CD8-positive, alpha-beta memory T cell (primary cell): ENCODE measurements at regions not wholly inside any gene's neighbourhood (a gene's known extent, or its start where the extent isn't known, plus 50 kb on each side); places are given as distances from the start of the nearest gene placed in this dataset.

Experiments used
- CTCF ChIA-PET: fragments of 350-600 bp; sonication (Branson Sonifier 250); formaldehyde crosslinking; loops from one replicate; lab custom pipeline; 2021; ENCODE audit warnings: antibody characterized with exemption; lab: Charles Lee
- POLR2A ChIA-PET: fragments of 350-600 bp; sonication (Branson Sonifier 250); formaldehyde crosslinking; loops from one replicate; lab custom pipeline; 2021; ENCODE audit warnings: antibody characterized with exemption; lab: Charles Lee
- DNase-seq, 5 donors: peaks; one replicate each; pipeline versions ENCODE4 v3.0.0 to v3.0.0-alpha.2; 2020 to 2022; ENCODE audit warnings: mixed read lengths in 1 of 5
- H3K27ac ChIP-seq: one replicate; pipeline ENCODE4 v1.7.0; 2013; ENCODE audit warnings: low read depth, mild to moderate bottlenecking, low read length, moderate library complexity
- H3K27me3 ChIP-seq: 2 replicates; pipeline ENCODE4 v1.7.0; 2013; ENCODE audit warnings: low read length, mild to moderate bottlenecking; ENCODE audit not compliant: insufficient read depth, poor library complexity, severe bottlenecking
- H3K36me3 ChIP-seq: 2 replicates; pipeline ENCODE4 v1.7.0; 2013; ENCODE audit warnings: mild to moderate bottlenecking, low read length, moderate library complexity; ENCODE audit not compliant: insufficient read depth
- H3K4me1 ChIP-seq: 2 replicates; pipeline ENCODE4 v1.7.0; 2013; ENCODE audit warnings: mild to moderate bottlenecking, low read length, moderate library complexity; ENCODE audit not compliant: insufficient read depth
- H3K4me3 ChIP-seq: 2 replicates; pipeline ENCODE4 v1.7.0; 2013; ENCODE audit warnings: mild to moderate bottlenecking, low read length
- H3K9me3 ChIP-seq: 2 replicates; pipeline ENCODE4 v1.7.0; 2013; ENCODE audit warnings: mild to moderate bottlenecking, low read length
- H3K27ac Mint-ChIP-seq, 8 donors: one replicate each; pipeline ENCODE4 v1.8.0; 2020 to 2021; ENCODE audit warnings: mixed read lengths in 8 of 8, mild to moderate bottlenecking in 6 of 8, inconsistent platforms in 3 of 8, moderate library complexity in 3 of 8
- H3K27me3 Mint-ChIP-seq, 2 donors: one replicate each; pipeline ENCODE4 v1.8.0; 2020 to 2021; ENCODE audit warnings: mixed read lengths in 2 of 2, mild to moderate bottlenecking in 1 of 2, moderate library complexity in 1 of 2
- H3K36me3 Mint-ChIP-seq, 3 donors: one replicate each; pipeline ENCODE4 v1.8.0; 2020 to 2021; ENCODE audit warnings: mixed read lengths in 3 of 3, inconsistent platforms in 1 of 3, mild to moderate bottlenecking in 1 of 3
- H3K4me1 Mint-ChIP-seq, 3 donors: one replicate each; pipeline ENCODE4 v1.8.0; 2020 to 2021; ENCODE audit warnings: mixed read lengths in 3 of 3, inconsistent platforms in 1 of 3, mild to moderate bottlenecking in 1 of 3
- H3K4me3 Mint-ChIP-seq, 7 donors: one replicate each; pipeline ENCODE4 v1.8.0; 2020 to 2021; ENCODE audit warnings: mixed read lengths in 7 of 7, mild to moderate bottlenecking in 6 of 7, moderate library complexity in 4 of 7, inconsistent platforms in 2 of 7
- H3K9me3 Mint-ChIP-seq, 5 donors: one replicate each; pipeline ENCODE4 v1.8.0; 2020 to 2022; ENCODE audit warnings: mixed read lengths in 5 of 5, mild to moderate bottlenecking in 3 of 5, moderate library complexity in 2 of 5, inconsistent platforms in 1 of 5

- Mint-ChIP-seq H3K27me3 (no peaks in the 10 kb centered on the region), H3K4me1 (no peaks in the 10 kb centered on the region), H3K9me3 (peaks cover 1 to 8% (median 3%) of the 10 kb centered on the region in 5 donors), H3K36me3 (no peaks in the 10 kb centered on the region), H3K4me3 (no peak overlapping the region), H3K27ac (no peak overlapping the region)
- no peak overlapping the region for H3K27ac ChIP-seq
- CTCF ChIA-PET: interaction anchor here (1.4 kb wide), 1 partner anchor 25 kb away, joined by 4 read pairs; no protein-coding TSS in a partner anchor
- no peak for DNase-seq
- H3K4me1 ChIP-seq: no peaks in the 10 kb centered on the region
- no peaks in the 10 kb centered on the region for H3K9me3 ChIP-seq
- H3K36me3 ChIP-seq: no peaks in the 10 kb centered on the region
- H3K27me3 ChIP-seq: no peaks in the 10 kb centered on the region
- no peak overlapping the region for H3K4me3 ChIP-seq
- POLR2A ChIA-PET: no interaction called here
Measured at GRCh38 chr1:70907563-70908310, 139.9 kb downstream of the PTGER3 start.

GRCh38 chr1:70909262-70909822, 138.3 kb downstream of the PTGER3 start:
- Mint-ChIP-seq H3K4me3 (no peak overlapping the region), H3K9me3 (peaks cover 0 to 8% (median 2%) of the 10 kb centered on the region in 5 donors), H3K36me3 (no peaks in the 10 kb centered on the region), H3K27ac (no peak overlapping the region), H3K4me1 (no peaks in the 10 kb centered on the region), H3K27me3 (no peaks in the 10 kb centered on the region)
- no peak for DNase-seq
- Histone ChIP-seq H3K27ac (no peak overlapping the region), H3K4me3 (no peak overlapping the region), H3K9me3 (no peaks in the 10 kb centered on the region), H3K36me3 (no peaks in the 10 kb centered on the region), H3K4me1 (no peaks in the 10 kb centered on the region), H3K27me3 (no peaks in the 10 kb centered on the region)
- CTCF ChIA-PET: no interaction called here
- POLR2A ChIA-PET: no interaction called here

- H3K27me3 Mint-ChIP-seq: no peaks in the 10 kb centered on the region
- H3K27ac Mint-ChIP-seq: no peak overlapping the region
- Histone ChIP-seq H3K4me1 (no peaks in the 10 kb centered on the region), H3K9me3 (no peaks in the 10 kb centered on the region), H3K27me3 (no peaks in the 10 kb centered on the region), H3K27ac (no peak overlapping the region), H3K36me3 (no peaks in the 10 kb centered on the region), H3K4me3 (no peak overlapping the region)
- POLR2A ChIA-PET: no interaction called here
- no peak for DNase-seq
- no peak overlapping the region for H3K4me3 Mint-ChIP-seq
- no peaks in the 10 kb centered on the region for H3K4me1 Mint-ChIP-seq
- no peaks in the 10 kb centered on the region for H3K36me3 Mint-ChIP-seq
- CTCF ChIA-PET: no interaction called here
- H3K9me3 Mint-ChIP-seq: peaks cover 0 to 8% (median 0%) of the 10 kb centered on the region in 5 donors
Measured at GRCh38 chr1:70910013-70910412, 137.6 kb downstream of the PTGER3 start.

DNA sequence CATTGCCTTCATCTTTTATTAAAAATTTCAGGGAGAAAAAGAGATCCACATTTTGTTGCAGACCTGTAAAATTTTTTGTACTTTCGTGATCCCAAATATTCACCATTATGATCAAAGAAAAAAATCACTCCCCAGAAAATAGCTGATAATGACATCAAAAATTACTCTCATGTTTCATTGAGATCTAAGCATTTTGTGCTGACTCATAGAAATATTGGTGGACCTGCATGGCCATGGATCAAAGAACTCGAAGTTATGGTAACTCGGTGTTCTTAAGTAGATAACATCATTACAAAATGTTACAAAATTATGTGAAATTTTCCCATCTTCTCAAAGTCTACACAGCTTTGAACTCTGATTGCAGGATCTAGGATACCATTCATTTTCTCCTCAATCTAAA, 135.8 kb downstream of the PTGER3 start:
- Mint-ChIP-seq H3K4me3 (no peak overlapping the region), H3K4me1 (no peaks in the 10 kb centered on the region), H3K9me3 (peaks cover 0 to 8% (median 0%) of the 10 kb centered on the region in 5 donors), H3K27ac (no peak overlapping the region), H3K27me3 (no peaks in the 10 kb centered on the region), H3K36me3 (no peaks in the 10 kb centered on the region)
- no peaks in the 10 kb centered on the region for H3K36me3 ChIP-seq
- H3K9me3 ChIP-seq: no peaks in the 10 kb centered on the region
- H3K27me3 ChIP-seq: no peaks in the 10 kb centered on the region
- H3K27ac ChIP-seq: no peak overlapping the region
- no peaks in the 10 kb centered on the region for H3K4me1 ChIP-seq
- POLR2A ChIA-PET: no interaction called here
- CTCF ChIA-PET: no interaction called here
- H3K4me3 ChIP-seq: no peak overlapping the region
- DNase-seq: no peak

DNA sequence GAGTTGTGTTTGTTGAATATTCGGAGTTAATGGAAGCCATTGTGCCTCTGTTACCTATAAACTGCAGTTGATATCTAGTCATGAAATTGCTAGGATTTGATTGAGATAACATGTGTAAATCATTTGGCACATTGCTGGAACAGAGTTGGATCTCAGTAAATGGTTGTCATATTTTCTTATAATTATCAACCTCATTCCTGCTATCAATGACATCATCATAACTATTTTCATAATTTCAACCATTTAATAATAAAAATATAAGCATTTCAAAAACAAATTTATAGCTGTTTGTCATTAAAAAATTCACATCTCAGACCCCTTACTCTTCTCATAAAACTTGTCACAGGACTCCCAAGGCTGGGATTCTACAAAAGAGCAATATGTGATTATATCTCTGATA, 133.4 kb downstream of the PTGER3 start:
- Histone ChIP-seq H3K36me3 (no peaks in the 10 kb centered on the region), H3K4me1 (no peaks in the 10 kb centered on the region), H3K9me3 (no peaks in the 10 kb centered on the region), H3K27ac (no peak overlapping the region), H3K4me3 (no peak overlapping the region), H3K27me3 (no peaks in the 10 kb centered on the region)
- H3K27me3 Mint-ChIP-seq: no peaks in the 10 kb centered on the region
- no peak overlapping the region for H3K4me3 Mint-ChIP-seq
- ChIA-PET POLR2A (no interaction called here), CTCF (interaction anchor here (1.0 kb wide), 1 partner anchor 13 kb away, joined by 3 read pairs; no protein-coding TSS in a partner anchor)
- no peak for DNase-seq
- no peaks in the 10 kb centered on the region for H3K36me3 Mint-ChIP-seq
- peaks cover 0 to 8% (median 0%) of the 10 kb centered on the region in 5 donors for H3K9me3 Mint-ChIP-seq
- H3K4me1 Mint-ChIP-seq: no peaks in the 10 kb centered on the region
- H3K27ac Mint-ChIP-seq: no peak overlapping the region

- Mint-ChIP-seq H3K4me1 (no peaks in the 10 kb centered on the region), H3K27ac (no peak overlapping the region), H3K9me3 (peaks cover 0 to 8% (median 0%) of the 10 kb centered on the region in 5 donors), H3K4me3 (no peak overlapping the region), H3K27me3 (no peaks in the 10 kb centered on the region), H3K36me3 (no peaks in the 10 kb centered on the region)
- POLR2A ChIA-PET: no interaction called here
- CTCF ChIA-PET: no interaction called here
- no peaks in the 10 kb centered on the region for H3K4me1 ChIP-seq
- no peaks in the 10 kb centered on the region for H3K9me3 ChIP-seq
- DNase-seq: no peak
- no peak overlapping the region for H3K4me3 ChIP-seq
- no peaks in the 10 kb centered on the region for H3K36me3 ChIP-seq
- no peak overlapping the region for H3K27ac ChIP-seq
- no peaks in the 10 kb centered on the region for H3K27me3 ChIP-seq
Measured at GRCh38 chr1:70915258-70916033, 132.2 kb downstream of the PTGER3 start.

GRCh38 chr1:70916034-70916427, 131.6 kb downstream of the PTGER3 start:
- no peak overlapping the region for H3K4me3 Mint-ChIP-seq
- POLR2A ChIA-PET: no interaction called here

GRCh38 chr1:70919706-70920323, 127.8 kb downstream of the PTGER3 start:
- CTCF ChIA-PET: no interaction called here
- peaks cover 4 to 14% (median 8%) of the 10 kb centered on the region in 5 donors for H3K9me3 Mint-ChIP-seq

More at GRCh38 chr1:70916034-70916427, 131.6 kb downstream of the PTGER3 start:
- CTCF ChIA-PET: no interaction called here
- Mint-ChIP-seq H3K9me3 (peaks cover 0 to 8% (median 0%) of the 10 kb centered on the region in 5 donors), H3K4me1 (no peaks in the 10 kb centered on the region), H3K27ac (no peak overlapping the region), H3K27me3 (no peaks in the 10 kb centered on the region), H3K36me3 (no peaks in the 10 kb centered on the region)
- Histone ChIP-seq H3K9me3 (no peaks in the 10 kb centered on the region), H3K27ac (no peak overlapping the region), H3K4me3 (no peak overlapping the region), H3K27me3 (no peaks in the 10 kb centered on the region), H3K4me1 (no peaks in the 10 kb centered on the region), H3K36me3 (no peaks in the 10 kb centered on the region)
- no peak for DNase-seq

More at GRCh38 chr1:70919706-70920323, 127.8 kb downstream of the PTGER3 start:
- Mint-ChIP-seq H3K4me3 (no peak overlapping the region), H3K27me3 (no peaks in the 10 kb centered on the region), H3K4me1 (no peaks in the 10 kb centered on the region), H3K27ac (no peak overlapping the region), H3K36me3 (no peaks in the 10 kb centered on the region)
- POLR2A ChIA-PET: no interaction called here
- no peak overlapping the region for H3K27ac ChIP-seq
- no peaks in the 10 kb centered on the region for H3K27me3 ChIP-seq
- DNase-seq: no peak
- H3K36me3 ChIP-seq: no peaks in the 10 kb centered on the region
- H3K9me3 ChIP-seq: no peaks in the 10 kb centered on the region
- H3K4me3 ChIP-seq: no peak overlapping the region
- no peaks in the 10 kb centered on the region for H3K4me1 ChIP-seq
